Liver (tissue), 8 donors: ENCODE measurements at regions not wholly inside any gene's neighbourhood (a gene's known extent, or its start where the extent isn't known, plus 50 kb on each side); places are given as distances from the start of the nearest gene placed in this dataset.

Experiments
- DNase-seq: peaks from one replicate; pipeline ENCODE4 v3.0.0-alpha.2; 2017; ENCODE audit warnings: low spot score
- H3K27ac ChIP-seq, 2 donors: one replicate each; pipeline ENCODE4 v1.7.0; 2013; ENCODE audit warnings: inconsistent platforms in 2 of 2, low read length in 2 of 2, control low read depth in 1 of 2, low read depth in 1 of 2, mild to moderate bottlenecking in 1 of 2
- H3K27me3 ChIP-seq, 4 donors: one replicate each; pipeline versions ENCODE4 v1.6.1 to v1.7.0; 2013; ENCODE audit warnings: low read length in 3 of 4, inconsistent platforms in 1 of 4, mild to moderate bottlenecking in 1 of 4, moderate library complexity in 1 of 4; ENCODE audit not compliant: control insufficient read depth in 4 of 4, insufficient read depth in 4 of 4
- H3K36me3 ChIP-seq, 4 donors: one replicate each; pipeline versions ENCODE4 v1.6.1 to v1.7.0; 2013; ENCODE audit warnings: low read length in 3 of 4, mild to moderate bottlenecking in 3 of 4, low read depth in 1 of 4, moderate library complexity in 1 of 4; ENCODE audit not compliant: control insufficient read depth in 4 of 4, insufficient read depth in 3 of 4
- H3K4me1 ChIP-seq, 4 donors: one replicate each; pipeline versions ENCODE4 v1.6.1 to v1.7.0; 2013; ENCODE audit warnings: low read length in 3 of 4, mild to moderate bottlenecking in 3 of 4, moderate library complexity in 1 of 4; ENCODE audit not compliant: control insufficient read depth in 4 of 4, insufficient read depth in 4 of 4
- H3K4me3 ChIP-seq, 3 donors: one replicate each; pipeline versions ENCODE4 v1.6.1 to v1.7.0; 2013; ENCODE audit warnings: low read length in 3 of 3, control low read depth in 1 of 3, low read depth in 1 of 3, mild to moderate bottlenecking in 1 of 3
- H3K9ac ChIP-seq, 2 donors: one replicate each; pipeline ENCODE4 v1.7.0; 2013; ENCODE audit warnings: low read length in 2 of 2, mild to moderate bottlenecking in 2 of 2, moderate library complexity in 2 of 2, control low read depth in 1 of 2, low read depth in 1 of 2
- H3K9me3 ChIP-seq, 4 donors: one replicate each; pipeline versions ENCODE4 v1.6.1 to v1.7.0; 2013; ENCODE audit warnings: low read length in 3 of 4; ENCODE audit not compliant: control insufficient read depth in 4 of 4
- ATF3 ChIP-seq: IDR thresholded peaks from 2 replicates; pipeline ENCODE4 v1.6.1; 2016; ENCODE audit warnings: antibody characterized with exemption
- CTCF ChIP-seq: fragments of 150-350 bp; IDR thresholded peaks from 2 replicates; pipeline ENCODE4 v1.5.1; 2017; ENCODE audit warnings: improper control_type of control experiment, low read depth, low read length; ENCODE audit not compliant: missing input control
- EGR1 ChIP-seq, 2 donors: IDR thresholded peaks; 2 replicates each; pipeline ENCODE4 v1.6.1; 2016 to 2018; ENCODE audit warnings: antibody characterized with exemption in 2 of 2, low read depth in 2 of 2
- FOXA1 ChIP-seq: IDR thresholded peaks from 2 replicates; pipeline ENCODE4 v1.6.1; 2016; ENCODE audit warnings: antibody characterized with exemption
- FOXA2 ChIP-seq: IDR thresholded peaks from 2 replicates; pipeline ENCODE4 v1.6.1; 2016; ENCODE audit warnings: antibody characterized with exemption
- GABPA ChIP-seq, 2 donors: IDR thresholded peaks in 1 of 2; conservative IDR thresholded peaks in 1 of 2; 2 replicates each; pipeline ENCODE4 v1.6.1; 2016; ENCODE audit warnings: antibody characterized with exemption in 2 of 2, mild to moderate bottlenecking in 1 of 2, moderate library complexity in 1 of 2
- HNF4A ChIP-seq, 2 donors: conservative IDR thresholded peaks; 2 replicates each; pipeline ENCODE4 v1.6.1; 2016; ENCODE audit warnings: antibody characterized with exemption in 2 of 2, mild to moderate bottlenecking in 2 of 2
- HNF4G ChIP-seq: IDR thresholded peaks from 2 replicates; pipeline ENCODE4 v1.6.1; 2016; ENCODE audit warnings: antibody characterized with exemption
- JUND ChIP-seq, 2 donors: IDR thresholded peaks; 2 replicates each; pipeline ENCODE4 v1.6.1; 2016; ENCODE audit warnings: antibody characterized with exemption in 2 of 2
- MAX ChIP-seq: IDR thresholded peaks from 2 replicates; pipeline ENCODE4 v1.6.1; 2016; ENCODE audit warnings: antibody characterized with exemption
- NR2F2 ChIP-seq: IDR thresholded peaks from 2 replicates; pipeline ENCODE4 v1.6.1; 2016; ENCODE audit warnings: antibody characterized with exemption
- RAD21 ChIP-seq, 2 donors: IDR thresholded peaks; 2 replicates each; pipeline ENCODE4 v1.6.1; 2016; ENCODE audit warnings: antibody characterized with exemption in 2 of 2, mild to moderate bottlenecking in 2 of 2
- RXRA ChIP-seq, 2 donors: IDR thresholded peaks; 2 replicates each; pipeline ENCODE4 v1.6.1; 2017 to 2018; ENCODE audit warnings: antibody characterized with exemption in 2 of 2, mild to moderate bottlenecking in 1 of 2
- TAF1 ChIP-seq: conservative IDR thresholded peaks from 2 replicates; pipeline ENCODE4 v1.6.1; 2016; ENCODE audit warnings: antibody characterized with exemption, mild to moderate bottlenecking
- YY1 ChIP-seq: IDR thresholded peaks from 2 replicates; pipeline ENCODE4 v1.6.1; 2016; ENCODE audit warnings: antibody characterized with exemption, mild to moderate bottlenecking
- WGBS: extraction: QIAGEN DNeasy Blood & Tissue Kit; methylation state at CpG from one replicate; pipeline ENCODE4 v1.1.7; 2013; 5-methylcytosine and 5-hydroxymethylcytosine counted together
- TF ChIP-seq, protein P1 (sequence below): IDR thresholded peaks from 2 replicates; pipeline ENCODE4 v1.6.1; 2016; ENCODE audit warnings: antibody characterized with exemption, mild to moderate bottlenecking
- TF ChIP-seq, protein P2 (sequence below): IDR thresholded peaks from 2 replicates; pipeline ENCODE4 v1.6.1; 2016; ENCODE audit warnings: antibody characterized with exemption
- donor health status: healthy.
- donor health status: healthy.
- donor health status: healthy.
- donor health status: healthy.
- donor health status: healthy.

DNA sequence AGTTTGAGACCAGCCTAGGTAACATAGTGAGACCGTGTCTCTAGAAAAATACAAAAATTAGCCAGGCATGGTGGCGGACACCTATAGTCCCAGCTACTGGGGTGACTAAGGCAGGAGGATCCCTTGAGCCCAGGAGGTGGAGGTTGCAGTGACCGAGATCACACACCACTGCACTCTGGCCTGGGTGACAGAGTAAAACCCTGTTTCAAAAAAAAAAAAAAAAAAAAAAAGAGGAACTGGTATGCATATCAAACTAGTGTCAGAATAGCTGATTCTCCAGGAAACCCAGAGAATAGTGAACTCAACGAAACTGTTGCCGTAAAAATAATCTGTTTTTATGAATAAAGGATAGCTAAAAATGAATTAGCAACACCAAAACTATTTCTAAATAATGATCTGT is 126.6 kb upstream of the BASP1 start:
- Histone ChIP-seq H3K27ac (no peak overlapping the region), H3K9ac (no peak overlapping the region), H3K4me1 (no peaks in the 10 kb centered on the region), H3K9me3 (no peaks in the 10 kb centered on the region), H3K27me3 (no peaks in the 10 kb centered on the region), H3K36me3 (no peaks in the 10 kb centered on the region), H3K4me3 (no peak overlapping the region)
- DNase-seq: no peak
- TF ChIP-seq FOXA1 (no peak), MAX (no peak), RXRA (IDR thresholded peaks at IDR 0.05) (no peak), FOXA2 (no peak), JUND (IDR thresholded peaks at IDR 0.05) (no peak), TAF1 (no peak), HNF4G (no peak), CTCF (no peak), HNF4A (conservative IDR thresholded peaks at IDR 0.05) (no peak), NR2F2 (no peak), YY1 (no peak), RAD21 (IDR thresholded peaks at IDR 0.05) (no peak)
- TF ChIP-seq, protein P1, sequence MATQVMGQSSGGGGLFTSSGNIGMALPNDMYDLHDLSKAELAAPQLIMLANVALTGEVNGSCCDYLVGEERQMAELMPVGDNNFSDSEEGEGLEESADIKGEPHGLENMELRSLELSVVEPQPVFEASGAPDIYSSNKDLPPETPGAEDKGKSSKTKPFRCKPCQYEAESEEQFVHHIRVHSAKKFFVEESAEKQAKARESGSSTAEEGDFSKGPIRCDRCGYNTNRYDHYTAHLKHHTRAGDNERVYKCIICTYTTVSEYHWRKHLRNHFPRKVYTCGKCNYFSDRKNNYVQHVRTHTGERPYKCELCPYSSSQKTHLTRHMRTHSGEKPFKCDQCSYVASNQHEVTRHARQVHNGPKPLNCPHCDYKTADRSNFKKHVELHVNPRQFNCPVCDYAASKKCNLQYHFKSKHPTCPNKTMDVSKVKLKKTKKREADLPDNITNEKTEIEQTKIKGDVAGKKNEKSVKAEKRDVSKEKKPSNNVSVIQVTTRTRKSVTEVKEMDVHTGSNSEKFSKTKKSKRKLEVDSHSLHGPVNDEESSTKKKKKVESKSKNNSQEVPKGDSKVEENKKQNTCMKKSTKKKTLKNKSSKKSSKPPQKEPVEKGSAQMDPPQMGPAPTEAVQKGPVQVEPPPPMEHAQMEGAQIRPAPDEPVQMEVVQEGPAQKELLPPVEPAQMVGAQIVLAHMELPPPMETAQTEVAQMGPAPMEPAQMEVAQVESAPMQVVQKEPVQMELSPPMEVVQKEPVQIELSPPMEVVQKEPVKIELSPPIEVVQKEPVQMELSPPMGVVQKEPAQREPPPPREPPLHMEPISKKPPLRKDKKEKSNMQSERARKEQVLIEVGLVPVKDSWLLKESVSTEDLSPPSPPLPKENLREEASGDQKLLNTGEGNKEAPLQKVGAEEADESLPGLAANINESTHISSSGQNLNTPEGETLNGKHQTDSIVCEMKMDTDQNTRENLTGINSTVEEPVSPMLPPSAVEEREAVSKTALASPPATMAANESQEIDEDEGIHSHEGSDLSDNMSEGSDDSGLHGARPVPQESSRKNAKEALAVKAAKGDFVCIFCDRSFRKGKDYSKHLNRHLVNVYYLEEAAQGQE: no peak
- 80% methylated on average over 5 of the region's 5 CpGs for WGBS

DNA sequence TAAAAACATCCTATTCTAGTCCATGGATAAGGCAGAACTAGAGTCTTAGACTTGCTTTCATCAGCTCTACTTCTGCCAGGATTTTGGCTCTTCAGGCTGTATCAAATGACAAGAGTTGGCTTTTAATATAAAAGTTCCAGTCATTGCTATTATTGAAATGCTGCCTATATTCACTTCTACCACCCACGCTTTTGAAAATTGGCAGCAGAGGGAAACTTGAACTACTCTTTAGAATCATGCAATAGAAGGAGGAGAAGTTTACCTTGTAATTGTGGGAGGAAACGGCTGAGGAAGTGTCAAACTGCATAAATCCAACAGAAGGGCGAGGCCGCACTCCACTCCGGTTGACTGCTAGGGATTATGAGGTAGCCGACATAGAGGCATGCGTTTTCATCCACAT is 122.6 kb upstream of the BASP1 start:
- H3K27ac ChIP-seq: no peak overlapping the region
- H3K36me3 ChIP-seq: no peaks in the 10 kb centered on the region
- no peaks in the 10 kb centered on the region for H3K27me3 ChIP-seq
- H3K9me3 ChIP-seq: no peaks in the 10 kb centered on the region
- H3K9ac ChIP-seq: no peak overlapping the region
- 65% methylated on average over 7 of the region's 7 CpGs for WGBS
- H3K4me1 ChIP-seq: no peaks in the 10 kb centered on the region
- DNase-seq: no peak
- no peak overlapping the region for H3K4me3 ChIP-seq
- TF ChIP-seq EGR1 (IDR thresholded peaks at IDR 0.05; ENCODE audit: low read depth in 2 of 2) (no peak), FOXA2 (no peak), NR2F2 (no peak), RAD21 (IDR thresholded peaks at IDR 0.05) (no peak), YY1 (no peak), TAF1 (no peak), MAX (no peak), JUND (IDR thresholded peaks at IDR 0.05) (no peak), GABPA (IDR thresholded peaks at IDR 0.05 in 1 of 2, conservative IDR thresholded peaks at IDR 0.05 in 1 of 2) (no peak), RXRA (IDR thresholded peaks at IDR 0.05) (no peak), CTCF (no peak), ATF3 (no peak), HNF4G (no peak)
- TF ChIP-seq, protein P1: no peak
- TF ChIP-seq, protein P2, sequence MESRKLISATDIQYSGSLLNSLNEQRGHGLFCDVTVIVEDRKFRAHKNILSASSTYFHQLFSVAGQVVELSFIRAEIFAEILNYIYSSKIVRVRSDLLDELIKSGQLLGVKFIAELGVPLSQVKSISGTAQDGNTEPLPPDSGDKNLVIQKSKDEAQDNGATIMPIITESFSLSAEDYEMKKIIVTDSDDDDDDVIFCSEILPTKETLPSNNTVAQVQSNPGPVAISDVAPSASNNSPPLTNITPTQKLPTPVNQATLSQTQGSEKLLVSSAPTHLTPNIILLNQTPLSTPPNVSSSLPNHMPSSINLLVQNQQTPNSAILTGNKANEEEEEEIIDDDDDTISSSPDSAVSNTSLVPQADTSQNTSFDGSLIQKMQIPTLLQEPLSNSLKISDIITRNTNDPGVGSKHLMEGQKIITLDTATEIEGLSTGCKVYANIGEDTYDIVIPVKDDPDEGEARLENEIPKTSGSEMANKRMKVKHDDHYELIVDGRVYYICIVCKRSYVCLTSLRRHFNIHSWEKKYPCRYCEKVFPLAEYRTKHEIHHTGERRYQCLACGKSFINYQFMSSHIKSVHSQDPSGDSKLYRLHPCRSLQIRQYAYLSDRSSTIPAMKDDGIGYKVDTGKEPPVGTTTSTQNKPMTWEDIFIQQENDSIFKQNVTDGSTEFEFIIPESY: no peak
